ENCODE measurements at regions not wholly inside any gene's neighbourhood (a gene's known extent, or its start where the extent isn't known, plus 50 kb on each side); places are given as distances from the start of the nearest gene placed in this dataset.

- no peak overlapping the region for H3K4me3 ChIP-seq (ENCODE audit: control insufficient read depth, low read depth, low read length)
- DNase-seq (ENCODE audit: low read depth) = no peak
- no peak for TF ChIP-seq CTCF (conservative IDR thresholded peaks at IDR 0.05; ENCODE audit: control insufficient read depth, insufficient read depth, low read depth, low read length)
Observed at GRCh38 chr12:34343345-34343744, 321.0 kb downstream of the ALG10 start.

- no peak overlapping the region for H3K4me3 ChIP-seq (ENCODE audit: control insufficient read depth, low read depth, low read length)
- no peak for TF ChIP-seq CTCF (conservative IDR thresholded peaks at IDR 0.05; ENCODE audit: control insufficient read depth, insufficient read depth, low read depth, low read length)
- DNase-seq (ENCODE audit: low read depth) = no peak
Observed at GRCh38 chr12:34343766-34344165, 321.5 kb downstream of the ALG10 start.

- H3K4me3 ChIP-seq (ENCODE audit: control insufficient read depth, low read depth, low read length) = no peak overlapping the region
Observed at GRCh38 chr12:34344851-34345522, 322.7 kb downstream of the ALG10 start.

GRCh38 chr12:34345801-34346200 lies 323.5 kb downstream of the ALG10 start:
- H3K4me3 ChIP-seq (ENCODE audit: control insufficient read depth, low read depth, low read length) = no peak overlapping the region
- no peak for DNase-seq (ENCODE audit: low read depth)
- TF ChIP-seq CTCF (conservative IDR thresholded peaks at IDR 0.05; ENCODE audit: control insufficient read depth, insufficient read depth, low read depth, low read length) = no peak

More at GRCh38 chr12:34344851-34345522, 322.7 kb downstream of the ALG10 start:
- TF ChIP-seq CTCF (conservative IDR thresholded peaks at IDR 0.05; ENCODE audit: control insufficient read depth, insufficient read depth, low read depth, low read length) = no peak
- no peak for DNase-seq (ENCODE audit: low read depth)

GRCh38 chr12:34346372-34347034 lies 324.2 kb downstream of the ALG10 start:
- no peak for TF ChIP-seq CTCF (conservative IDR thresholded peaks at IDR 0.05; ENCODE audit: control insufficient read depth, insufficient read depth, low read depth, low read length)
- no peak overlapping the region for H3K4me3 ChIP-seq (ENCODE audit: control insufficient read depth, low read depth, low read length)
- no peak for DNase-seq (ENCODE audit: low read depth)

- TF ChIP-seq CTCF (conservative IDR thresholded peaks at IDR 0.05; ENCODE audit: control insufficient read depth, insufficient read depth, low read depth, low read length) = no peak
- no peak for DNase-seq (ENCODE audit: low read depth)
- no peak overlapping the region for H3K4me3 ChIP-seq (ENCODE audit: control insufficient read depth, low read depth, low read length)
Observed at GRCh38 chr12:34347367-34347766, 325.1 kb downstream of the ALG10 start.

All from fibroblast of mammary gland (primary cell).